BJ (cell line): ENCODE measurements at regions not wholly inside any gene's neighbourhood (a gene's known extent, or its start where the extent isn't known, plus 50 kb on each side); places are given as distances from the start of the nearest gene placed in this dataset.
"Not testable (repeated sequence)": the region's sequence is repeated elsewhere in the genome, so short reads cannot be mapped to it uniquely, and the experiment has no call there.

Source experiments
- CTCF ChIA-PET: fragments of 350-600 bp; formaldehyde crosslinking; extraction: SDS; loops from one replicate; lab custom pipeline; 2021; ENCODE audit warnings: antibody characterized with exemption, inconsistent platforms; lab: Yijun Ruan, JAX
- POLR2A ChIA-PET: fragments of 300-600 bp; sonication (Branson Sonifier 250); formaldehyde crosslinking; extraction: SDS; loops from one replicate; lab custom pipeline; 2021; ENCODE audit warnings: antibody characterized with exemption; lab: Charles Lee
- DNase-seq: peaks from one replicate; pipeline ENCODE4 v3.0.0-alpha.2; 2011; ENCODE audit warnings: low read depth
- H3K27me3 ChIP-seq: 2 replicates; pipeline ENCODE4 v1.6.0; 2011; ENCODE audit warnings: low read length; ENCODE audit not compliant: control insufficient read depth, insufficient read depth
- H3K36me3 ChIP-seq: 2 replicates; pipeline ENCODE4 v1.5.1; 2011; ENCODE audit warnings: low read length; ENCODE audit not compliant: control insufficient read depth, insufficient read depth
- H3K4me3 ChIP-seq: 2 replicates; pipeline ENCODE4 v1.5.1; 2011; ENCODE audit warnings: low read depth, mild to moderate bottlenecking, control low read depth, low read length
- TF ChIP-seq, protein P1 (sequence below): IDR thresholded peaks from 2 replicates; pipeline ENCODE4 v1.5.1; 2011; ENCODE audit warnings: low read depth, mild to moderate bottlenecking, control low read depth, inconsistent platforms, low read length, moderate library complexity; ENCODE audit not compliant: insufficient read depth

- TF ChIP-seq, protein P1, sequence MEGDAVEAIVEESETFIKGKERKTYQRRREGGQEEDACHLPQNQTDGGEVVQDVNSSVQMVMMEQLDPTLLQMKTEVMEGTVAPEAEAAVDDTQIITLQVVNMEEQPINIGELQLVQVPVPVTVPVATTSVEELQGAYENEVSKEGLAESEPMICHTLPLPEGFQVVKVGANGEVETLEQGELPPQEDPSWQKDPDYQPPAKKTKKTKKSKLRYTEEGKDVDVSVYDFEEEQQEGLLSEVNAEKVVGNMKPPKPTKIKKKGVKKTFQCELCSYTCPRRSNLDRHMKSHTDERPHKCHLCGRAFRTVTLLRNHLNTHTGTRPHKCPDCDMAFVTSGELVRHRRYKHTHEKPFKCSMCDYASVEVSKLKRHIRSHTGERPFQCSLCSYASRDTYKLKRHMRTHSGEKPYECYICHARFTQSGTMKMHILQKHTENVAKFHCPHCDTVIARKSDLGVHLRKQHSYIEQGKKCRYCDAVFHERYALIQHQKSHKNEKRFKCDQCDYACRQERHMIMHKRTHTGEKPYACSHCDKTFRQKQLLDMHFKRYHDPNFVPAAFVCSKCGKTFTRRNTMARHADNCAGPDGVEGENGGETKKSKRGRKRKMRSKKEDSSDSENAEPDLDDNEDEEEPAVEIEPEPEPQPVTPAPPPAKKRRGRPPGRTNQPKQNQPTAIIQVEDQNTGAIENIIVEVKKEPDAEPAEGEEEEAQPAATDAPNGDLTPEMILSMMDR = no peak
- Histone ChIP-seq H3K4me3 (no peak overlapping the region), H3K36me3 (no peaks in the 10 kb centered on the region), H3K27me3 (no peaks in the 10 kb centered on the region)
- no peak for DNase-seq
- ChIA-PET POLR2A (no interaction called here), CTCF (no interaction called here)
Measured at GRCh38 chr10:55989188-55989587, 371.9 kb downstream of the ZWINT start.

- no peaks in the 10 kb centered on the region for H3K27me3 ChIP-seq
- TF ChIP-seq, protein P1 = no peak
- H3K36me3 ChIP-seq = no peaks in the 10 kb centered on the region
- no peak overlapping the region for H3K4me3 ChIP-seq
- DNase-seq = no peak
- CTCF ChIA-PET = no interaction called here
- POLR2A ChIA-PET = no interaction called here
Measured at GRCh38 chr10:55979203-55979602, 381.9 kb downstream of the ZWINT start.

GRCh38 chr10:55966101-55966500, 395.0 kb downstream of the ZWINT start:
- Histone ChIP-seq H3K4me3 (no peak overlapping the region), H3K36me3 (no peaks in the 10 kb centered on the region), H3K27me3 (no peaks in the 10 kb centered on the region)
- ChIA-PET POLR2A (no interaction called here), CTCF (interaction anchor here (0.6 kb wide), 1 partner anchor 10 kb away, joined by 3 read pairs; no protein-coding TSS in a partner anchor)
- TF ChIP-seq, protein P1 = no peak
- no peak for DNase-seq

DNA sequence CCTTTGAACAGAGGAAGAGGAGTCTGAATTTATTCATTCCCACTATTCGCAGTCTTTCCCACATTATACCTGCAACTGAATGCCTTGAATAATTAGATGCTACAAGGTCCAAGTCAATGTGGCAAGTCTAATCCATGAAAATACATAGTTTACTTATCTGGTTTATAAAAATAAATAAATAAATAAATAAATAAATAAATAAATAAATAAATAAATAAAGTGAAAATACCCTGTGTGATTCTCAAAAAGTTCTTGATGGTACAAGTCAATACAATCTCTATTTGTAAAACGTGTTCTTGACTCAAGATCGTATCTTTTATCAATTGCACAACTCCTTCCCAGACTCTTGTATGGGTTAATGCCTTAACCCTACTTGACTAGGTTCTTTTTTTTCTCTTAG, 417.7 kb downstream of the ZWINT start:
- ChIA-PET CTCF (no interaction called here), POLR2A (no interaction called here)
- no peaks in the 10 kb centered on the region for H3K36me3 ChIP-seq
- no peaks in the 10 kb centered on the region for H3K27me3 ChIP-seq
- H3K4me3 ChIP-seq = no peak overlapping the region
- DNase-seq = no peak
- TF ChIP-seq, protein P1 = no peak

DNA sequence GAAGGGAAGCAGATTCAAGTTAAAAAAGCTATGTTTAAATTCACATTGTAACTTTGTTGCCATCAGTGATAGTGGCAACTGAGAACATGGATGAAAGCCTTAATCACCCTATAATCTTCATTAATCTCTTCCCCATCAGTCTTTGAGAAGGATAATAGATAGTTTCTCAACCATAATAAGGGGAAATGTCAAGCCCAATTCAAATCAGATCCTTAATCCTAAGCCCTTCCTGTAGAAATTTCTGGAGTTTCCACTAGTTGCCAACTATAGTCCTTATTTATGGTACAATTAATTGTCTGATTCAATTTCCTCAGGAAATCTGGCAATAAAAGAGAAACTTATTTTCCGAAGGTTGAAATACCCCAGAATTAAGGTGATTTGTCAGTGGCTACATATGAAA, 431.8 kb downstream of the ZWINT start:
- TF ChIP-seq, protein P1 = no peak
- ChIA-PET POLR2A (no interaction called here), CTCF (no interaction called here)
- no peaks in the 10 kb centered on the region for H3K27me3 ChIP-seq
- no peak for DNase-seq
- no peaks in the 10 kb centered on the region for H3K36me3 ChIP-seq
- no peak overlapping the region for H3K4me3 ChIP-seq

DNA sequence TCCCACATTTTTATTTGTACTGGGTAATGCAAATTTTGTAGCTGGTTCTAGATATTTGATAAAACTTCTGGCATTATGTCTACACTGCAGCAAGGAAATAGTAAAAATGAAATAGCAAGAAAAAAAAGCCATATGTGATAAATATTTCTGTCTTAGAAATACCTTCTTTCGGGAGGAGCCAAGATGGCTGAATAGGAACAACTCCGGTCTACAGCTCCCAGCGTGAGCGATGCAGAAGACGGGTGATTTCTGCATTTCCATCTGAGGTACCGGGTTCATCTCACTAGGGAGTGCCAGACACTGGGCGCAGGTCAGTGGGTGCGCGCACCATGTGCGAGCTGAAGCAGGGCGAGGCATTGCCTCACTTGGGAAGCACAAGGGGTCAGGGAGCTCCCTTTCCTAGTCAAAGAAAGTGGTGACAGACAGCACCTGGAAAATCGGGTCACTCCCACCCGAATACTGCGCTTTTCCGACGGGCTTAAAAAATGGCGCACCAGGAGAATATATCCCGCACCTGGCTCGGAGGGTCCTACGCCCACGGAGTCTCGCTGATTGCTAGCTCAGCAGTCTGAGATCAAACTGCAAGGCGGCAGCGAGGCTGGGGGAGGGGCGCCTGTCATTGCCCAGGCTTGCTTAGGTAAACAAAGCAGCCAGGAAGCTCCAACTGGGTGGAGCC, 461.4 kb downstream of the ZWINT start:
- H3K36me3 ChIP-seq, DNase-seq, H3K4me3 ChIP-seq, CTCF ChIA-PET, POLR2A ChIA-PET, H3K27me3 ChIP-seq: not testable (repeated sequence)
